AG04450 (cell line): ENCODE measurements at regions not wholly inside any gene's neighbourhood (a gene's known extent, or its start where the extent isn't known, plus 50 kb on each side); places are given as distances from the start of the nearest gene placed in this dataset.

Experiments used
- CTCF ChIA-PET: fragments of 300-600, 350-600 bp; formaldehyde crosslinking; extraction: SDS; loops from one replicate; lab custom pipeline; 2022; ENCODE audit warnings: antibody characterized with exemption, inconsistent platforms; lab: Charles Lee
- POLR2A ChIA-PET: fragments of 350-600 bp; formaldehyde crosslinking; extraction: SDS; loops from one replicate; lab custom pipeline; 2021; ENCODE audit warnings: antibody characterized with exemption, inconsistent platforms; lab: Yijun Ruan, JAX
- DNase-seq: peaks from one replicate; pipeline ENCODE4 v3.0.0-alpha.2; 2011; ENCODE audit warnings: low read depth, low spot score
- H3K27ac ChIP-seq: one replicate; pipeline ENCODE4 v1.5.1; 2012; ENCODE audit warnings: low read depth, low read length, control low read depth
- H3K27me3 ChIP-seq: one replicate; pipeline ENCODE4 v1.6.0; 2012; ENCODE audit warnings: low read length; ENCODE audit not compliant: control insufficient read depth, insufficient read depth
- H3K4me3 ChIP-seq: 2 replicates; pipeline ENCODE4 v1.5.1; 2011; ENCODE audit warnings: mild to moderate bottlenecking, low read depth, low read length, control low read depth
- H3K9me3 ChIP-seq: 2 replicates; pipeline ENCODE4 v1.5.1; 2012; ENCODE audit warnings: low read length; ENCODE audit not compliant: control insufficient read depth, insufficient read depth
- TF ChIP-seq, protein P1 (sequence below): IDR thresholded peaks from 2 replicates; pipeline ENCODE4 v1.5.1; 2011; ENCODE audit warnings: low read depth, low read length, control low read depth, inconsistent platforms

DNA sequence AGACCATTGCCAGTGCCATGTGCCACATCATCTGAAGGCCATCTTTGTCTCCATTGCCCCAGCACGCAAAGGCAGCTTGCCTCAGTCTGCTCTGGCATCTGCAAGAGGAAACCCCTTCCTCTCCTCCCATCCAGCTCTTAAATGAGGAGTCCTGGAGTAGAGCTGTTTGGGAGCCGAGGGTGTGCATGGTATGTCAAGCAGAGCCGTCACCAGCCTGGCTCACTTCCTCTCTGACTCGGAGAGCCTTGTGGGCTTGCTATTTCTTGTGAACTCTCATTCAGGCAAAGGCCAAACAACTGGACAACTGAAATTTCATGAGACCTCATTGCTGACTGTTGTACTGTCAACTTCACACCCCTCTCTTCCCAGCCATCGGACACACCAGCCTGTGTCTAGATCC, 143.9 kb downstream of the SIPA1L2 start:
- CTCF ChIA-PET, result no interaction called here

DNA sequence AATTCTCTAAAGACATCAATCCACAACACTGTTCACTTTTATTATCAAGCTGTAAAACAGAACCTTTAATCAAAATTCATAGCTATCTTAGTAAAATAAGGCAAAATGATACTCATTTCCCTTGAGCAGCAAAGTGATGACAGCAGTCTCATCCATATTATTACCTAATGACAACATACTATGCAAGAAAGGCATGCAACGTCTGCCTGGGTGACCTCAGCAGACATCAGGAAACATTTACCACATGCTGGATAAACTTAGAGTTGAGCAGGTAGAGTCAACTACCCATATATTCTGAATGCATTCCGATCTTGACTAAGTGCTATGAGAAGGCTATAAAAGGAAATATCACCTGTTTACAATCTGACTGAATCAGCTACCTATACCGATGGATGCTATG, 145.1 kb downstream of the SIPA1L2 start:
- no peaks in the 10 kb centered on the region for H3K9me3 ChIP-seq
- CTCF ChIA-PET, result no interaction called here
- no peak overlapping the region for H3K27ac ChIP-seq
- H3K4me3 ChIP-seq, result no peak overlapping the region
- H3K27me3 ChIP-seq, result no peaks in the 10 kb centered on the region
- POLR2A ChIA-PET, result no interaction called here
- TF ChIP-seq, protein P1, sequence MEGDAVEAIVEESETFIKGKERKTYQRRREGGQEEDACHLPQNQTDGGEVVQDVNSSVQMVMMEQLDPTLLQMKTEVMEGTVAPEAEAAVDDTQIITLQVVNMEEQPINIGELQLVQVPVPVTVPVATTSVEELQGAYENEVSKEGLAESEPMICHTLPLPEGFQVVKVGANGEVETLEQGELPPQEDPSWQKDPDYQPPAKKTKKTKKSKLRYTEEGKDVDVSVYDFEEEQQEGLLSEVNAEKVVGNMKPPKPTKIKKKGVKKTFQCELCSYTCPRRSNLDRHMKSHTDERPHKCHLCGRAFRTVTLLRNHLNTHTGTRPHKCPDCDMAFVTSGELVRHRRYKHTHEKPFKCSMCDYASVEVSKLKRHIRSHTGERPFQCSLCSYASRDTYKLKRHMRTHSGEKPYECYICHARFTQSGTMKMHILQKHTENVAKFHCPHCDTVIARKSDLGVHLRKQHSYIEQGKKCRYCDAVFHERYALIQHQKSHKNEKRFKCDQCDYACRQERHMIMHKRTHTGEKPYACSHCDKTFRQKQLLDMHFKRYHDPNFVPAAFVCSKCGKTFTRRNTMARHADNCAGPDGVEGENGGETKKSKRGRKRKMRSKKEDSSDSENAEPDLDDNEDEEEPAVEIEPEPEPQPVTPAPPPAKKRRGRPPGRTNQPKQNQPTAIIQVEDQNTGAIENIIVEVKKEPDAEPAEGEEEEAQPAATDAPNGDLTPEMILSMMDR, result no peak
- no peak for DNase-seq

More for the DNA sequence above, 143.9 kb downstream of the SIPA1L2 start:
- H3K27me3 ChIP-seq, result no peaks in the 10 kb centered on the region
- peak overlapping the region; percentile 48 for H3K27ac ChIP-seq
- TF ChIP-seq, protein P1, result no peak
- POLR2A ChIA-PET, result no interaction called here
- H3K9me3 ChIP-seq, result no peaks in the 10 kb centered on the region
- H3K4me3 ChIP-seq, result no peak overlapping the region
- no peak for DNase-seq

DNA sequence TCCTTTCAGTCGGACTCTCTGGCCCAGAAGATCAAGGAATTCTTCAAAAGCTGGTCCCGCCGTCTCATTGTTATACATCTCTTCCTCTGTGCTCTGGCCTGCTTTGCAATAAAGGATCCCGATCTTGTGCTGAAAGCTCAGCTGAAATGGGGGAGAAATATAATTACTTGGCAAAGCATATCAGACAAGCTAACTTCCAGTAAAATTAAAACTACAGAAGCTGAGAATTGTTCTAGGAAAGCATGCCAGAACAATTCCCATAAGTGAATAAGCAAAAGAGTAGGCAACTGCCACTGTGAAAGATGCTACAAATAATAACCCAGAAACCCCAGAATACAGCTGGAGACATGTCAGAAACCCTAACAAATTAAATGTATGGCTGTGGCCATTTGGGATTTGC, 146.1 kb downstream of the SIPA1L2 start:
- ChIA-PET CTCF (interaction anchor here (1.0 kb wide), 1 partner anchor 55 kb away, joined by 7 read pairs; no protein-coding TSS in a partner anchor), POLR2A (no interaction called here)
- TF ChIP-seq, protein P1, result no peak
- H3K9me3 ChIP-seq, result no peaks in the 10 kb centered on the region
- H3K27ac ChIP-seq, result no peak overlapping the region
- no peaks in the 10 kb centered on the region for H3K27me3 ChIP-seq
- no peak for DNase-seq
- no peak overlapping the region for H3K4me3 ChIP-seq

DNA sequence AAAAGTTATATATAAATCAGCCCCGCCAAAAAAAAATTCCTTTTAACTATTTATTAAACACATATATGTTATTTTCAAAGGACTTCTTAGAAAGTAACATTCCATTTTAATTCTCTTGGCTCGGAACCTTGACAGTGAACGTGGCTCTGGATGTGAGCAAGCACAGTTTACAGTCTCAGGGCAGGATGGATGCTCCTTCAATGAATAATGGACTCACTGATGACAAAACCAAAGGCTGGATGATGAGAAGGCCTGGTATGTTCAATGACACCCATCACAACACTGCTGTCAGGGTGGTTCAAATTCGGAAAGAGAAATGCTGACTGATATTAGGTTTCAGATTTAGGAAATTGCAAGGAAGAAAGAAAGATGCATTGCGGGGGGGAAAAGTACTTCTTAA, 148.8 kb downstream of the SIPA1L2 start:
- H3K27me3 ChIP-seq, result no peaks in the 10 kb centered on the region
- H3K27ac ChIP-seq, result no peak overlapping the region
- ChIA-PET CTCF (no interaction called here), POLR2A (no interaction called here)
- DNase-seq, result no peak
- no peaks in the 10 kb centered on the region for H3K9me3 ChIP-seq
- TF ChIP-seq, protein P1, result no peak
- no peak overlapping the region for H3K4me3 ChIP-seq

DNA sequence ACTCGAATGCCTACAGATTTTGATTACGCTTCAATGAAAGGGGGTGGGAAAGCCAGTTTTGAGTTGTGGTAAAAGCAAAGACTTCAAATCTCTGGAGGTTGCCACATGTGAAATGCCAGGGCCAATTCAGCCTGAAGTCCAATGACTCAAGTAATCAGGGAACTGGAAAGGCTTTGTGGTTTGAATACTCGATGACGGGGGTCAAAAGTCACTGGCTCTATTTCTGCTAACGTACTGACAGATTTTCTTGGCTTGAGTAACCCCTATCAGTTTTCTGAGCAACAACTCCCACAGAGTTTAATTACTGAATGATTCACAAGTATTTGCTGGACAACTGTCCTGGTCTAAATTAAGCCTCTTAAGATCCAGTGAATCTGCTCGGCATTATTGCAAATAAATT, 152.2 kb downstream of the SIPA1L2 start:
- peak; percentile 79 for DNase-seq
- no peaks in the 10 kb centered on the region for H3K27me3 ChIP-seq
- peak overlapping the region; percentile 33 for H3K27ac ChIP-seq
- no peak overlapping the region for H3K4me3 ChIP-seq
- TF ChIP-seq, protein P1, result no peak
- POLR2A ChIA-PET, result no interaction called here
- H3K9me3 ChIP-seq, result no peaks in the 10 kb centered on the region
- CTCF ChIA-PET, result no interaction called here
